Thoracic aorta (tissue), 2 donors: ENCODE measurements at regions not wholly inside any gene's neighbourhood (a gene's known extent, or its start where the extent isn't known, plus 50 kb on each side); places are given as distances from the start of the nearest gene placed in this dataset.

Experiments used
- ATAC-seq: fragments of 150-250 bp; one replicate; pipeline ENCODE4 v1.8.0; 2017; ENCODE audit warnings: low read depth; ENCODE audit not compliant: insufficient number of reproducible peaks, low FRiP score
- DNase-seq: peaks from one replicate; pipeline ENCODE4 v3.0.0-alpha.2; 2020; ENCODE audit warnings: low spot score
- H3K27ac ChIP-seq, 2 donors: fragments of 200-600 bp; sonication (generic); 1 replicate in 1 of 2; 2 replicates in 1 of 2; pipeline ENCODE4 v1.5.1; 2016; ENCODE audit warnings: mild to moderate bottlenecking in 2 of 2, moderate library complexity in 2 of 2
- H3K27me3 ChIP-seq: fragments of 200-600 bp; sonication (generic); replicated peaks from 2 replicates; pipeline ENCODE4 v1.6.0; 2016; ENCODE audit warnings: mild to moderate bottlenecking; ENCODE audit not compliant: insufficient read depth
- H3K36me3 ChIP-seq: fragments of 200-600 bp; sonication (generic); one replicate; pipeline ENCODE4 v1.5.1; 2016
- H3K4me1 ChIP-seq, 2 donors: fragments of 200-600 bp; sonication (generic); 1 replicate in 1 of 2; 2 replicates in 1 of 2; pipeline versions ENCODE4 v1.5.1 to v1.6.0; 2016; ENCODE audit warnings: low read depth in 2 of 2, mild to moderate bottlenecking in 1 of 2; ENCODE audit not compliant: control insufficient read depth in 1 of 2
- H3K4me3 ChIP-seq: fragments of 200-600 bp; sonication (generic); 2 replicates; pipeline ENCODE4 v1.5.1; 2016; ENCODE audit warnings: mild to moderate bottlenecking
- H3K9me3 ChIP-seq: fragments of 200-600 bp; sonication (generic); 2 replicates; pipeline ENCODE4 v1.5.1; 2016
- CTCF ChIP-seq: fragments of 200-600 bp; sonication (generic); IDR thresholded peaks from one replicate; pipeline ENCODE4 v1.5.1; 2019; ENCODE audit warnings: antibody characterized with exemption

DNA sequence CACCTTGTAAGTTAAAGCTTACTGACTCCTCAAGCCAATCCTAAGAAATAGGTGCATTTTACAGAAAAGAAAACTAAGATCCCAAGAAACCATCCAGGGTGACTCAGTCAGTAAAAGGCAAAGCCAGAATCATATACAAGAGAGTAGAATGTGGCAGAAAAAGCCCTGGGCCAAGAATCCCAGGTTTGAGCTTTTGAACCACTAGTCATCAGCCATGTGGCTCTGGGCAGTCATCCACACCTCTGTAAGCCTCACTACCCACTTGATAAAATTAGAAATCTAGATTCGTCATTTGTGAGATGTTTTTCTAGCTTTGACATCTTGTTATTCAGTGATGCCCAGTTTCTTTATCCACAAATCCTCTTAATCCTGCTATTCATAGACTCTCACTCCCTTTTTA, 122.2 kb upstream of the PDE5A start:
- Histone ChIP-seq H3K36me3 (no peaks in the 10 kb centered on the region), H3K9me3 (no peaks in the 10 kb centered on the region), H3K27me3 (no peaks in the 10 kb centered on the region), H3K4me1 (peaks cover 4 to 25% of the 10 kb centered on the region in 2 donors), H3K4me3 (no peak overlapping the region), H3K27ac (peak overlapping the region; percentile 50 to 63)
- no peak for ATAC-seq
- no peak for DNase-seq
- no peak for TF ChIP-seq CTCF

DNA sequence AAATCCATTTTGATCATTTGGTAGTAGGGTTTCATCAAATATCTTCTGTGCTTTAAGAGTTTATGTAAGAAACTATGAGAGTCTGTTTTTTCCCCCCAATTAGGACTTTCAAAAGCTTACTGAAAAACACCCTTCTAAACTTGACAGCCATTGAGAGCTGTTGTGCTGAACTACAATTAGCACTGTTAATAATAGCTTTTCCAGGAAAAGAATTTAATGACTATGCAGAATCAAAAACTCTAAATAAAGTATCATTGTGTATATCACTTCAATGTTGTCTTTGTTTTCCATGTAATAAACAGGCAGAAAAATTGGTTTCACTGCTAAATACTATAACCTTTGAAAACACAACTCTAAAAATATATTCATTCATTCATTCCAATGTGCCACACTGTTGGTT, 121.4 kb upstream of the PDE5A start:
- Histone ChIP-seq H3K4me3 (no peak overlapping the region), H3K27ac (peak overlapping the region; percentile 50 to 63), H3K27me3 (no peaks in the 10 kb centered on the region), H3K36me3 (no peaks in the 10 kb centered on the region), H3K4me1 (peaks cover 4 to 25% of the 10 kb centered on the region in 2 donors), H3K9me3 (no peaks in the 10 kb centered on the region)
- no peak for ATAC-seq
- no peak for TF ChIP-seq CTCF
- DNase-seq, result no peak

GRCh38 chr4:119748853-119749252, 120.2 kb upstream of the PDE5A start:
- no peaks in the 10 kb centered on the region for H3K9me3 ChIP-seq
- ATAC-seq, result no peak
- peak overlapping the region in 1 of 2 donors; percentile 25 for H3K27ac ChIP-seq

DNA sequence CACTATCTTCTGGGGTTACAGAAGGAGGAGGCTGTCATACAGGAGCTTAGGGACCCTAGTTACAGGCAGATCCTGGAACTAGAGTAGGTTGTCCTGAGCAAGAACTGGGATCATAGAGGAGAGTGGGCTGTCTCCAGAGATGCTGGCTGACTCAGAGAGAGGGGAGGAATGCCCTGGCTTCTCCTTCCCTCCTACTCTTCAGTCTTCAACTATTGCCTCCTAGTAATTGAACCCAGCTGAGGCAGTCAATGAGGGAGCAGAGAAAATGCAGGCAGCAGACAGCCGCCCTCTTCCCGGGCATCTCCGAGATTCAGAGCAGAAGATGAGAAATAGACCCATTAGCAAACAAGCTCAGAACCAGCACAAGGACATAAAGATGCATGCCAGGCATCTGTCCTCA, 118.3 kb upstream of the PDE5A start:
- ATAC-seq, result no peak
- H3K36me3 ChIP-seq, result no peaks in the 10 kb centered on the region

More at GRCh38 chr4:119748853-119749252, 120.2 kb upstream of the PDE5A start:
- no peaks in the 10 kb centered on the region for H3K27me3 ChIP-seq
- peaks cover 4 to 28% of the 10 kb centered on the region in 2 donors for H3K4me1 ChIP-seq
- DNase-seq, result no peak
- no peaks in the 10 kb centered on the region for H3K36me3 ChIP-seq
- no peak for TF ChIP-seq CTCF
- H3K4me3 ChIP-seq, result no peak overlapping the region

DNA sequence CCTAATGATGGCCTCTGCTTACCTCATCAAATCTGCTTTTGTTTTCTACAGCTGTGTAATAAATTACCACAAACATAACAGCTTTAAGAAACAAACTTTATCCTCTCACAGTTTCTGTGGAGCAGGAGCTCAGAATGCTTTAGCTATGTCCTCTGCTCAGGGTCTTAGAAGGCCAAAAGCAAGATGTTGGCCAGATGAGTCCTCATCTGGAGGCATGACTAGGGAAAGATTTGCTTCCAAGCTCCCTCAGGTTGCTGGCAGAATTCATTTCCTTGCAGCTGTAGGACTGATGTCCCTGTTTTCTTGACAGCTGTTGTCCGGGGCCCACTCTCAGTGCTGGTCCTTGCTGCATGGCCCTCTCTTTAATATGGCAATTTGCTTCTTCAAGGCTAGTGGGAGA, 116.7 kb upstream of the PDE5A start:
- H3K36me3 ChIP-seq, result no peaks in the 10 kb centered on the region
- H3K9me3 ChIP-seq, result no peaks in the 10 kb centered on the region
- H3K4me3 ChIP-seq, result no peak overlapping the region
- no peak for DNase-seq
- no peak for TF ChIP-seq CTCF
- H3K27me3 ChIP-seq, result no peaks in the 10 kb centered on the region
- H3K27ac ChIP-seq, result no peak overlapping the region
- H3K4me1 ChIP-seq, result peaks cover 7 to 34% of the 10 kb centered on the region in 2 donors
- ATAC-seq, result no peak

More for the DNA sequence above, 118.3 kb upstream of the PDE5A start:
- Histone ChIP-seq H3K27me3 (no peaks in the 10 kb centered on the region), H3K4me1 (peaks cover 12 to 44% of the 10 kb centered on the region in 2 donors), H3K4me3 (no peak overlapping the region), H3K27ac (no peak overlapping the region), H3K9me3 (no peaks in the 10 kb centered on the region)
- DNase-seq, result no peak
- no peak for TF ChIP-seq CTCF
